ENCODE measurements at regions not wholly inside any gene's neighbourhood (a gene's known extent, or its start where the extent isn't known, plus 50 kb on each side); places are given as distances from the start of the nearest gene placed in this dataset.

DNA sequence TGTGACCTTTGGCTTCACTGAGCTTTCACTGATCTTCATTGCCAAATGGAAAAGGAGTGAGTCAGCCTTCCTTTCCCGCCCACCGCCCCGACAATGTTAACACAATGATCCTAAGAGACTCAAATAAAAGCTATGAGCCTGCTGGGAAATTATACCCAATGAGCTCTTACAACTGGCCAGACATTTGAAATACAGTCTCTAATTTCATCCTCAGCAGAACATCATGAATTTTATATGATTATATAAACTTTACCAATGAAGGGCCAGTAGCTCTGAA is 252.5 kb downstream of the SIPA1L2 start:
- WGBS, 2 donors, result 18 to 29% methylated on average over 3 of the region's 3 CpGs
- Histone ChIP-seq H3K4me1 (peaks cover 0 to 36% (median 8%) of the 10 kb centered on the region in 4 donors), H3K36me3 (no peaks in the 10 kb centered on the region), H3K27me3 (no peaks in the 10 kb centered on the region), H3K27ac (peak overlapping the region in 2 of 4 donors; percentile 77 to 79), H3K9me3 (no peaks in the 10 kb centered on the region), H3K4me3 (no peak overlapping the region)
- TF ChIP-seq EP300 (IDR thresholded peaks at IDR 0.05) (peak in 1 of 2 donors; percentile 71), POLR2A (IDR thresholded peaks at IDR 0.05) (no peak), CTCF (IDR thresholded peaks at IDR 0.05) (no peak)
- DNase-seq (ENCODE audit: low spot score in 2 of 2), result no peak

DNA sequence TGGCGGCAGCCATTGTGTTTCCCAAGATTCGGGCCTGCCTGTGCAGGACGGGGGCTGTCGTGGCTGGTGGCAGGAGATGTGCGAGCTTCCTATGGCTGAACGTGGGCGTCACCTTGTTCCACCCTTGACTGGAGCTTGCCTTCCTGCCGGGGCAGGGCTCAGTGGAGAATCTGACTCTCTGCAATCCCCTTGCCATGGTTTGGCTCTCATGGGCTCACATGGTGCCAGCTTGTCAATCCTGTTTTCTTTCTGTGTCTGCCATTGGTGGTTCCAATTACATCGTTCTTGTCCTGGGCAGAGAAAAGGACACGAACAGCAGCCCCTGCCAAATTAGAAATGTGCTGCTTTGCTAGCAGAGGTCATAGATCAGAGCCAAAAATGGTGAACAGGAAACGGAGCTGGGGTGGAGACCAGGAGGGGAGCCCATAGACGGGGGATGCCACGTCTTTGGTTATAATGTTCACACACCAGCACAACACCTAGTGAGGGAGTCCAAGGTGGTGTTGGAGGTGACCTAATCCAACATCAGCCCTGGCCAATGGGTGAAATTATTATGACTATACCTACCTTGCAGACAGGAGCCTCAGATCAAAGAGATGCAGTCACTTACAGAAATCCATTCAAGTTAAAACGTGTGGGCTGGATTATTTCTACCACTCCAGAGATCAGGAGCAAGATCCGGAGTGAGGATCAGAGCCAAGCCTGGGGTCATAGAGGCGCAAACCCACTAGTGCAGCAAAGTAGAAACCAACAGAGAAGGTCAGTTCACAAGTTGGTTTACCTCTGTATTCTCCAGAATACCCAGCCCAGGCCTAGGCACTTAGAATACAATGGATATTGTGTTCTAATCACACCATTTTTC is 253.1 kb downstream of the SIPA1L2 start:
- H3K4me1 ChIP-seq, result peaks cover 0 to 35% (median 8%) of the 10 kb centered on the region in 4 donors
- peak overlapping the region in 2 of 4 donors; percentile 77 to 79 for H3K27ac ChIP-seq
- no peaks in the 10 kb centered on the region for H3K27me3 ChIP-seq
- H3K36me3 ChIP-seq, result no peaks in the 10 kb centered on the region
- TF ChIP-seq POLR2A (IDR thresholded peaks at IDR 0.05) (no peak), CTCF (IDR thresholded peaks at IDR 0.05) (no peak), EP300 (IDR thresholded peaks at IDR 0.05) (no peak)
- WGBS, 2 donors, result 68 to 73% methylated on average over 16 of the region's 16 CpGs
- no peak for DNase-seq (ENCODE audit: low spot score in 2 of 2)
- no peaks in the 10 kb centered on the region for H3K9me3 ChIP-seq
- no peak overlapping the region for H3K4me3 ChIP-seq

GRCh38 chr1:232372841-232373440 is 257.0 kb downstream of the SIPA1L2 start:
- Histone ChIP-seq H3K4me1 (peaks cover 0 to 14% (median under 1%) of the 10 kb centered on the region in 4 donors), H3K27me3 (no peaks in the 10 kb centered on the region), H3K27ac (no peak overlapping the region), H3K9me3 (no peaks in the 10 kb centered on the region), H3K4me3 (no peak overlapping the region), H3K36me3 (no peaks in the 10 kb centered on the region)
- 73 to 82% methylated on average over 11 of the region's 11 CpGs for WGBS, 2 donors
- no peak for DNase-seq (ENCODE audit: low spot score in 2 of 2)
- TF ChIP-seq POLR2A (IDR thresholded peaks at IDR 0.05), result no peak
- no peak for TF ChIP-seq EP300 (IDR thresholded peaks at IDR 0.05)
- no peak for TF ChIP-seq CTCF (IDR thresholded peaks at IDR 0.05)

DNA sequence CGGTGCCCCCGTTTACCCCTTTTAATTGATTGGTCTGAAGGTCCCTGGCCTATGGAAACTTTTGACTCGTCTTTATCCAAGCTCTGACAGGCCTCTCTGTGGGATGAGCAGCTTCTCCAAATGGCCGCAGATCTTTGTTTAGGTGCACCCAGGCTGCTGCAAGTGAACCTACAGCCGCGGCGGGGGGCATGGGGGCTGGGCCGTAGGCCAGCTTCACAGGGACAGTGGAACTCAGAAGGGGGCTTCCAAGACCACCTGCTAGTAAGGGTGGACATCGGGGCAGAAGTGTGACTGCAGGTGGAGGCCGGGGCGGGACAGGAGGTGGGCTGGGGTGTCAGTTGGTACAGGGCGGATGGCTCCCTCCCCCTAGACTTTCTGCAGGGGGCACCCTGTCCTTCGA is 257.5 kb downstream of the SIPA1L2 start:
- H3K9me3 ChIP-seq, result no peaks in the 10 kb centered on the region
- H3K4me1 ChIP-seq, result peaks cover 0 to 9% (median 0%) of the 10 kb centered on the region in 4 donors
- no peak overlapping the region for H3K27ac ChIP-seq
- no peak overlapping the region for H3K4me3 ChIP-seq
- no peak for DNase-seq (ENCODE audit: low spot score in 2 of 2)
- H3K27me3 ChIP-seq, result no peaks in the 10 kb centered on the region
- H3K36me3 ChIP-seq, result no peaks in the 10 kb centered on the region
- 78 to 84% methylated on average over 13 of the region's 13 CpGs for WGBS, 2 donors
- TF ChIP-seq CTCF (IDR thresholded peaks at IDR 0.05) (no peak), EP300 (IDR thresholded peaks at IDR 0.05) (no peak), POLR2A (IDR thresholded peaks at IDR 0.05) (no peak)
